ENCODE measurements at regions not wholly inside any gene's neighbourhood (a gene's known extent, or its start where the extent isn't known, plus 50 kb on each side); places are given as distances from the start of the nearest gene placed in this dataset.

DNA sequence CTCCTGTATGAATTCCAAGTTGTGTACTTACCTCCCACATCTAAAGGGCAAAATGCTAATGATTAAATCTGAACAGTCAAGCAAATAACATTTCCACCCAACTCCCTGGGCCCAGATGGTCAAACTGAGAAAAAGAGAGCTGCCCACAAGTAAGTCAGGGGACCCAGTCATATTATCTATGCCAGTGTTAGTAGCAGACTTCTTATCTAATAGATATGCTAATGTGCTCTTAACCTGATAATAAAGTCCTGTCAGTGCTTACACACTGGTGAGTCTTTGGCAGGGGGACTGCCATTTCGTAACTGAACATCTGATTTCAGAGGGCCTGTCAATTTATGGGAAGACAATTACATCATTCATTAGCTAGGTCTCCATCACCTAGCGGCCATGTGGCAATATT is 292.3 kb upstream of the WWC1 start:
- TF ChIP-seq CTCF (conservative IDR thresholded peaks at IDR 0.05; ENCODE audit: low read length) (no peak), EZH2phosphoT487 (IDR thresholded peaks at IDR 0.05; ENCODE audit: borderline replicate concordance, low read depth, low read length) (no peak)
